HepG2 (cell line): ENCODE measurements at regions not wholly inside any gene's neighbourhood (a gene's known extent, or its start where the extent isn't known, plus 50 kb on each side); places are given as distances from the start of the nearest gene placed in this dataset.

Experiments
- AHR ChIP-seq: IDR thresholded peaks from 2 replicates; pipeline ENCODE4 v1.6.1; 2018; ENCODE audit warnings: missing genetic modification reagents, missing compliant biosample characterization
- ARHGAP35 ChIP-seq: sonication (generic); formaldehyde crosslinking; IDR thresholded peaks from 2 replicates; pipeline ENCODE4 v1.9.0; 2022; ENCODE audit warnings: mild to moderate bottlenecking, inconsistent platforms, moderate library complexity, missing genetic modification reagents, borderline replicate concordance
- EZH2 ChIP-seq: conservative IDR thresholded peaks from 2 replicates; pipeline ENCODE4 v1.6.1; 2012; ENCODE audit warnings: mild to moderate bottlenecking, low read depth, low read length, moderate library complexity
- NFKBIZ ChIP-seq: IDR thresholded peaks from 2 replicates; pipeline ENCODE4 v1.6.1; 2018; ENCODE audit warnings: missing genetic modification reagents, missing compliant biosample characterization
- RFX5 ChIP-seq: IDR thresholded peaks from 2 replicates; pipeline ENCODE4 v1.6.1; 2011; ENCODE audit warnings: low read depth, low read length, improper control_type of control experiment
- ZNF678 ChIP-seq: sonication (generic); formaldehyde crosslinking; IDR thresholded peaks from 2 replicates; pipeline ENCODE4 v1.4.0; 2020; ENCODE audit warnings: mild to moderate bottlenecking, missing genetic modification reagents
- ZNF776 ChIP-seq: sonication (generic); formaldehyde crosslinking; IDR thresholded peaks from 2 replicates; pipeline ENCODE4 v1.4.0; 2020; ENCODE audit warnings: mild to moderate bottlenecking, missing genetic modification reagents
- ZNF891 ChIP-seq: sonication (generic); formaldehyde crosslinking; IDR thresholded peaks from 2 replicates; pipeline ENCODE4 v1.5.0; 2020; ENCODE audit warnings: mild to moderate bottlenecking, missing genetic modification reagents
- TF ChIP-seq, protein P1 (sequence below): sonication (generic); formaldehyde crosslinking; IDR thresholded peaks from 2 replicates; pipeline ENCODE4 v1.4.0; 2020; ENCODE audit warnings: mild to moderate bottlenecking, missing genetic modification reagents, borderline replicate concordance
- TF ChIP-seq, protein P2 (sequence below): sonication (generic); formaldehyde crosslinking; IDR thresholded peaks from 2 replicates; pipeline ENCODE4 v1.8.0; 2022; ENCODE audit warnings: mild to moderate bottlenecking, missing genetic modification reagents, moderate library complexity
- TF ChIP-seq, protein P3 (sequence below), 2 experiments: IDR thresholded peaks; 2 replicates each; pipeline ENCODE4 v1.6.1; 2011 to 2012; ENCODE audit warnings: low read length in 2 of 2, borderline replicate concordance in 1 of 2, low read depth in 1 of 2, mild to moderate bottlenecking in 1 of 2, moderate library complexity in 1 of 2

DNA sequence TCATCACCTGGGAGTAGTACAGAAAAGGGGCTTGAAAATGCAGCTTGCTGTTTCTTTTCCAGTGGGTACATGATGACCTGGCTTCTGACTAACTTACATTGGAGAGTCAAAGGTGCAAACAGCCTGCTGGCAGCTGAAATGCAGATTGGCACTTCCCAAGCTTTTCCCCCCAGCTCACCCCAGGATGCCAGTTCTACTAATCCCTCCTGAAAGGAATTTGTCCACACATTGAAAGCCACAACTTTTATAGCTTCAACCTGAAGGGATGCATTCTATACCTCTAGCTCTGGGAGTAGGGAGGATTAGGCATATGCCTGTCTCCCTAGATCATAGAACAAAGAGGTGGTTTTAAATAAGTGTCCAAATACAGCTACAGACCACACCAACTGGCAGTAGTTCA, 281.7 kb downstream of the EFHB start (continued):
- TF ChIP-seq, protein P1, sequence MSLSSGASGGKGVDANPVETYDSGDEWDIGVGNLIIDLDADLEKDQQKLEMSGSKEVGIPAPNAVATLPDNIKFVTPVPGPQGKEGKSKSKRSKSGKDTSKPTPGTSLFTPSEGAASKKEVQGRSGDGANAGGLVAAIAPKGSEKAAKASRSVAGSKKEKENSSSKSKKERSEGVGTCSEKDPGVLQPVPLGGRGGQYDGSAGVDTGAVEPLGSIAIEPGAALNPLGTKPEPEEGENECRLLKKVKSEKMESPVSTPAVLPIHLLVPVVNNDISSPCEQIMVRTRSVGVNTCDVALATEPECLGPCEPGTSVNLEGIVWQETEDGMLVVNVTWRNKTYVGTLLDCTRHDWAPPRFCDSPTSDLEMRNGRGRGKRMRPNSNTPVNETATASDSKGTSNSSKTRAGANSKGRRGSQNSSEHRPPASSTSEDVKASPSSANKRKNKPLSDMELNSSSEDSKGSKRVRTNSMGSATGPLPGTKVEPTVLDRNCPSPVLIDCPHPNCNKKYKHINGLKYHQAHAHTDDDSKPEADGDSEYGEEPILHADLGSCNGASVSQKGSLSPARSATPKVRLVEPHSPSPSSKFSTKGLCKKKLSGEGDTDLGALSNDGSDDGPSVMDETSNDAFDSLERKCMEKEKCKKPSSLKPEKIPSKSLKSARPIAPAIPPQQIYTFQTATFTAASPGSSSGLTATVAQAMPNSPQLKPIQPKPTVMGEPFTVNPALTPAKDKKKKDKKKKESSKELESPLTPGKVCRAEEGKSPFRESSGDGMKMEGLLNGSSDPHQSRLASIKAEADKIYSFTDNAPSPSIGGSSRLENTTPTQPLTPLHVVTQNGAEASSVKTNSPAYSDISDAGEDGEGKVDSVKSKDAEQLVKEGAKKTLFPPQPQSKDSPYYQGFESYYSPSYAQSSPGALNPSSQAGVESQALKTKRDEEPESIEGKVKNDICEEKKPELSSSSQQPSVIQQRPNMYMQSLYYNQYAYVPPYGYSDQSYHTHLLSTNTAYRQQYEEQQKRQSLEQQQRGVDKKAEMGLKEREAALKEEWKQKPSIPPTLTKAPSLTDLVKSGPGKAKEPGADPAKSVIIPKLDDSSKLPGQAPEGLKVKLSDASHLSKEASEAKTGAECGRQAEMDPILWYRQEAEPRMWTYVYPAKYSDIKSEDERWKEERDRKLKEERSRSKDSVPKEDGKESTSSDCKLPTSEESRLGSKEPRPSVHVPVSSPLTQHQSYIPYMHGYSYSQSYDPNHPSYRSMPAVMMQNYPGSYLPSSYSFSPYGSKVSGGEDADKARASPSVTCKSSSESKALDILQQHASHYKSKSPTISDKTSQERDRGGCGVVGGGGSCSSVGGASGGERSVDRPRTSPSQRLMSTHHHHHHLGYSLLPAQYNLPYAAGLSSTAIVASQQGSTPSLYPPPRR, result no peak
- TF ChIP-seq, protein P2, sequence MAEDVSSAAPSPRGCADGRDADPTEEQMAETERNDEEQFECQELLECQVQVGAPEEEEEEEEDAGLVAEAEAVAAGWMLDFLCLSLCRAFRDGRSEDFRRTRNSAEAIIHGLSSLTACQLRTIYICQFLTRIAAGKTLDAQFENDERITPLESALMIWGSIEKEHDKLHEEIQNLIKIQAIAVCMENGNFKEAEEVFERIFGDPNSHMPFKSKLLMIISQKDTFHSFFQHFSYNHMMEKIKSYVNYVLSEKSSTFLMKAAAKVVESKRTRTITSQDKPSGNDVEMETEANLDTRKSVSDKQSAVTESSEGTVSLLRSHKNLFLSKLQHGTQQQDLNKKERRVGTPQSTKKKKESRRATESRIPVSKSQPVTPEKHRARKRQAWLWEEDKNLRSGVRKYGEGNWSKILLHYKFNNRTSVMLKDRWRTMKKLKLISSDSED (CRISPR knock-in tag), result no peak
- TF ChIP-seq EZH2 (no peak), AHR (CRISPR knock-in tag) (no peak), ARHGAP35 (CRISPR knock-in tag) (no peak), ZNF678 (CRISPR knock-in tag) (no peak), RFX5 (no peak), ZNF891 (no peak), ZNF776 (no peak), NFKBIZ (CRISPR knock-in tag) (no peak)
- TF ChIP-seq, protein P3, sequence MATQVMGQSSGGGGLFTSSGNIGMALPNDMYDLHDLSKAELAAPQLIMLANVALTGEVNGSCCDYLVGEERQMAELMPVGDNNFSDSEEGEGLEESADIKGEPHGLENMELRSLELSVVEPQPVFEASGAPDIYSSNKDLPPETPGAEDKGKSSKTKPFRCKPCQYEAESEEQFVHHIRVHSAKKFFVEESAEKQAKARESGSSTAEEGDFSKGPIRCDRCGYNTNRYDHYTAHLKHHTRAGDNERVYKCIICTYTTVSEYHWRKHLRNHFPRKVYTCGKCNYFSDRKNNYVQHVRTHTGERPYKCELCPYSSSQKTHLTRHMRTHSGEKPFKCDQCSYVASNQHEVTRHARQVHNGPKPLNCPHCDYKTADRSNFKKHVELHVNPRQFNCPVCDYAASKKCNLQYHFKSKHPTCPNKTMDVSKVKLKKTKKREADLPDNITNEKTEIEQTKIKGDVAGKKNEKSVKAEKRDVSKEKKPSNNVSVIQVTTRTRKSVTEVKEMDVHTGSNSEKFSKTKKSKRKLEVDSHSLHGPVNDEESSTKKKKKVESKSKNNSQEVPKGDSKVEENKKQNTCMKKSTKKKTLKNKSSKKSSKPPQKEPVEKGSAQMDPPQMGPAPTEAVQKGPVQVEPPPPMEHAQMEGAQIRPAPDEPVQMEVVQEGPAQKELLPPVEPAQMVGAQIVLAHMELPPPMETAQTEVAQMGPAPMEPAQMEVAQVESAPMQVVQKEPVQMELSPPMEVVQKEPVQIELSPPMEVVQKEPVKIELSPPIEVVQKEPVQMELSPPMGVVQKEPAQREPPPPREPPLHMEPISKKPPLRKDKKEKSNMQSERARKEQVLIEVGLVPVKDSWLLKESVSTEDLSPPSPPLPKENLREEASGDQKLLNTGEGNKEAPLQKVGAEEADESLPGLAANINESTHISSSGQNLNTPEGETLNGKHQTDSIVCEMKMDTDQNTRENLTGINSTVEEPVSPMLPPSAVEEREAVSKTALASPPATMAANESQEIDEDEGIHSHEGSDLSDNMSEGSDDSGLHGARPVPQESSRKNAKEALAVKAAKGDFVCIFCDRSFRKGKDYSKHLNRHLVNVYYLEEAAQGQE (IDR thresholded peaks at IDR 0.05; ENCODE audit: borderline replicate concordance in 1 of 2, low read depth in 1 of 2, low read length in 2 of 2), result no peak
